ENCODE measurements at regions not wholly inside any gene's neighbourhood (a gene's known extent, or its start where the extent isn't known, plus 50 kb on each side); places are given as distances from the start of the nearest gene placed in this dataset.
A peak's percentile ranks its signal among the peaks of the same experiment; 100 is the strongest.

DNA sequence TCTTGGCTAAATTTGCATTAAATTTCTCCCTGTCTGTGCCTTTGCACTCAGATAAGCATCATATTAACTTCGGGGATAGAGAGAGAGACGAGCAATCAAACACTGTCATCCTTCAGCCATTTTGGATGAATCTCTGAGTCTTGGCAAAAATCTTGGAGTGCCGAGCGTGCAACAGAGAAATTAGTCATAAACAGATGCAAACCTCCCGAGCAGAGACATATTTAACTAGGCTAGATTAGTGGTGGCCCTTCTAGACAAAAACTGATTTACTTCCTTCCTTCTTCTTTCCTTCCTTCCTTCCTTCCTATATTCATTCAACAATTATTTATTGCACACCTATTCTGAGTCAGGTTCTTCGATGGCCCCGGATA, 114.4 kb upstream of the BLID start:
- Mint-ChIP-seq H3K4me1 (no peaks in the 10 kb centered on the region), H3K27me3 (peaks cover 4 to 20% (median 11%) of the 10 kb centered on the region in 5 donors), H3K36me3 (no peaks in the 10 kb centered on the region), H3K27ac (no peak overlapping the region), H3K9me3 (peaks cover 0 to 5% (median 0%) of the 10 kb centered on the region in 9 donors), H3K4me3 (no peak overlapping the region)
- POLR2A ChIA-PET = no interaction called here
- DNase-seq (no peak), ATAC-seq (no peak)

GRCh38 chr11:122229481-122230384, 113.7 kb upstream of the BLID start:
- ATAC-seq (no peak), DNase-seq (no peak)
- H3K27ac Mint-ChIP-seq = no peak overlapping the region
- POLR2A ChIA-PET = no interaction called here
- H3K4me1 Mint-ChIP-seq = no peaks in the 10 kb centered on the region
- H3K27me3 Mint-ChIP-seq = peaks cover 4 to 20% (median 12%) of the 10 kb centered on the region in 5 donors
- H3K4me3 Mint-ChIP-seq = no peak overlapping the region
- H3K36me3 Mint-ChIP-seq = no peaks in the 10 kb centered on the region
- peaks cover 0 to 5% (median 0%) of the 10 kb centered on the region in 9 donors for H3K9me3 Mint-ChIP-seq

- H3K36me3 Mint-ChIP-seq = no peaks in the 10 kb centered on the region
- ATAC-seq = no peak
Measured at GRCh38 chr11:122229078-122229477, 113.1 kb upstream of the BLID start.

GRCh38 chr11:122226810-122227379, 110.9 kb upstream of the BLID start:
- Mint-ChIP-seq H3K4me3 (no peak overlapping the region), H3K27ac (no peak overlapping the region), H3K27me3 (peaks cover 7 to 20% (median 11%) of the 10 kb centered on the region in 5 donors), H3K36me3 (no peaks in the 10 kb centered on the region), H3K9me3 (peaks cover 0 to 5% (median 0%) of the 10 kb centered on the region in 9 donors), H3K4me1 (no peaks in the 10 kb centered on the region)
- ATAC-seq (no peak), DNase-seq (no peak)
- POLR2A ChIA-PET = no interaction called here

More at GRCh38 chr11:122229078-122229477, 113.1 kb upstream of the BLID start:
- no peaks in the 10 kb centered on the region for H3K4me1 Mint-ChIP-seq
- POLR2A ChIA-PET = no interaction called here
- H3K27me3 Mint-ChIP-seq = peaks cover 4 to 20% (median 12%) of the 10 kb centered on the region in 5 donors
- DNase-seq = no peak
- no peak overlapping the region for H3K27ac Mint-ChIP-seq
- H3K4me3 Mint-ChIP-seq = no peak overlapping the region
- H3K9me3 Mint-ChIP-seq = peaks cover 0 to 5% (median 0%) of the 10 kb centered on the region in 9 donors

GRCh38 chr11:122224867-122225266, 108.9 kb upstream of the BLID start:
- POLR2A ChIA-PET = interaction anchor here (0.6 kb wide), 1 partner anchor 59 kb away, joined by 3 read pairs; no protein-coding TSS in a partner anchor
- Mint-ChIP-seq H3K27ac (no peak overlapping the region), H3K4me3 (no peak overlapping the region), H3K36me3 (no peaks in the 10 kb centered on the region), H3K9me3 (peaks cover 0 to 6% (median 0%) of the 10 kb centered on the region in 9 donors), H3K27me3 (peaks cover 8 to 22% (median 13%) of the 10 kb centered on the region in 5 donors), H3K4me1 (no peaks in the 10 kb centered on the region)
- DNase-seq = no peak
- no peak for ATAC-seq

- H3K27ac Mint-ChIP-seq = no peak overlapping the region
- H3K9me3 Mint-ChIP-seq = peaks cover 0 to 2% (median 0%) of the 10 kb centered on the region in 9 donors
- no peak for ATAC-seq
- H3K4me1 Mint-ChIP-seq = no peaks in the 10 kb centered on the region
- peaks cover 3 to 13% (median 11%) of the 10 kb centered on the region in 5 donors for H3K27me3 Mint-ChIP-seq
- POLR2A ChIA-PET = no interaction called here
- H3K4me3 Mint-ChIP-seq = no peak overlapping the region
- no peak for DNase-seq
- no peaks in the 10 kb centered on the region for H3K36me3 Mint-ChIP-seq
Measured at GRCh38 chr11:122220321-122220720, 104.3 kb upstream of the BLID start.

GRCh38 chr11:122219791-122220190, 103.8 kb upstream of the BLID start:
- no peak overlapping the region for H3K4me3 Mint-ChIP-seq
- no peaks in the 10 kb centered on the region for H3K36me3 Mint-ChIP-seq
- POLR2A ChIA-PET = no interaction called here
- no peak overlapping the region for H3K27ac Mint-ChIP-seq
- peaks cover 2 to 13% (median 11%) of the 10 kb centered on the region in 5 donors for H3K27me3 Mint-ChIP-seq
- DNase-seq (no peak), ATAC-seq (no peak)
- H3K9me3 Mint-ChIP-seq = peaks cover 0 to 2% (median 0%) of the 10 kb centered on the region in 9 donors
- no peaks in the 10 kb centered on the region for H3K4me1 Mint-ChIP-seq

DNA sequence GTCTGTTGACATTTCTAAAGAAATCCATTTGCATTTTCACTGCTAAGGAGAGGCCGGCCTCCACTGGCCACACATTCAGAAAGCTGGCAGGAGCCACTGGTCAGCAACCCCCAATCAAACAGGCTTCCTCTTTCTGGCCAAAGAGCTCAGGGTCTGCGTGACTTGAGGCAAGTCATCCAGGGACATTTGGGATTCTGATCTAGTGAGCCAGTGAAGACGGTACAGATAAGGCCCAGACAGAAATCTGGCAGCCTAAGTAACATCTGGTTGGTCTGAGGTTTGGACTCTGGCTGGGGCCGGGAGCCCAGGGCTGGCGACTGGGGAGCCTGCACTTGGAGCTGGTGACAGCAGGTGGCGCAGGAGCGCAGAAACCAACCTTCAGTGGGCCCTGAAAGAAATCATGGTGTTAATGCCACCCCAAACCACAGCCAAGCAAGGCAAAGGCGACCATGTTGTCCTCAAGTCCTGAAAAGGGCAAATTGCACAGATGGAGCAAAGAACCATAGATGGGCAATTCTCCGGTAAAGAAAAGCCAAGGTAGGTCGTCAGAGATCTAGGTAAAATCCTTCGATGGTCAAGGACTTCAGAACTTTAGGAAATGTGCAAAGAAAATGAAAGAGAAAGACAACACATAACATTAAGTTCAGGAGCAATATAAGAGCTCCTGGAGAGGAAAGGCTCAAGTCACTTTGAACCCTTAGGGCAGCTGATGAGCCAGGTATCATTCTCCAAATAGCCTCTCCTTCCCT, 99.4 kb upstream of the BLID start:
- POLR2A ChIA-PET = no interaction called here

GRCh38 chr11:122214567-122214966, 98.6 kb upstream of the BLID start:
- POLR2A ChIA-PET = no interaction called here
- Mint-ChIP-seq H3K4me1 (no peaks in the 10 kb centered on the region), H3K27ac (no peak overlapping the region), H3K36me3 (no peaks in the 10 kb centered on the region), H3K9me3 (no peaks in the 10 kb centered on the region), H3K4me3 (no peak overlapping the region), H3K27me3 (peaks cover 3 to 11% (median 6%) of the 10 kb centered on the region in 5 donors)
- ATAC-seq (no peak), DNase-seq (no peak)

More for the DNA sequence above, 99.4 kb upstream of the BLID start:
- peaks cover 0 to 2% (median 0%) of the 10 kb centered on the region in 9 donors for H3K9me3 Mint-ChIP-seq
- peak in 1 of 10 donors; percentile 4 for DNase-seq
- no peak for ATAC-seq
- no peaks in the 10 kb centered on the region for H3K36me3 Mint-ChIP-seq
- H3K4me3 Mint-ChIP-seq = no peak overlapping the region
- H3K27ac Mint-ChIP-seq = no peak overlapping the region
- H3K4me1 Mint-ChIP-seq = no peaks in the 10 kb centered on the region
- peaks cover 1 to 11% (median 7%) of the 10 kb centered on the region in 5 donors for H3K27me3 Mint-ChIP-seq

GRCh38 chr11:122214080-122214479, 98.1 kb upstream of the BLID start:
- H3K36me3 Mint-ChIP-seq = no peaks in the 10 kb centered on the region
- H3K9me3 Mint-ChIP-seq = no peaks in the 10 kb centered on the region
- no peaks in the 10 kb centered on the region for H3K4me1 Mint-ChIP-seq
- H3K27ac Mint-ChIP-seq = no peak overlapping the region
- POLR2A ChIA-PET = no interaction called here
- DNase-seq (no peak), ATAC-seq (no peak)
- H3K4me3 Mint-ChIP-seq = no peak overlapping the region
- peaks cover 3 to 11% (median 6%) of the 10 kb centered on the region in 5 donors for H3K27me3 Mint-ChIP-seq

- Mint-ChIP-seq H3K27me3 (peaks cover 3 to 11% (median 5%) of the 10 kb centered on the region in 5 donors), H3K9me3 (no peaks in the 10 kb centered on the region), H3K4me3 (no peak overlapping the region), H3K4me1 (no peaks in the 10 kb centered on the region), H3K27ac (no peak overlapping the region), H3K36me3 (no peaks in the 10 kb centered on the region)
- no peak for DNase-seq
- POLR2A ChIA-PET = no interaction called here
- ATAC-seq = no peak
Measured at GRCh38 chr11:122213171-122213570, 97.2 kb upstream of the BLID start.

DNA sequence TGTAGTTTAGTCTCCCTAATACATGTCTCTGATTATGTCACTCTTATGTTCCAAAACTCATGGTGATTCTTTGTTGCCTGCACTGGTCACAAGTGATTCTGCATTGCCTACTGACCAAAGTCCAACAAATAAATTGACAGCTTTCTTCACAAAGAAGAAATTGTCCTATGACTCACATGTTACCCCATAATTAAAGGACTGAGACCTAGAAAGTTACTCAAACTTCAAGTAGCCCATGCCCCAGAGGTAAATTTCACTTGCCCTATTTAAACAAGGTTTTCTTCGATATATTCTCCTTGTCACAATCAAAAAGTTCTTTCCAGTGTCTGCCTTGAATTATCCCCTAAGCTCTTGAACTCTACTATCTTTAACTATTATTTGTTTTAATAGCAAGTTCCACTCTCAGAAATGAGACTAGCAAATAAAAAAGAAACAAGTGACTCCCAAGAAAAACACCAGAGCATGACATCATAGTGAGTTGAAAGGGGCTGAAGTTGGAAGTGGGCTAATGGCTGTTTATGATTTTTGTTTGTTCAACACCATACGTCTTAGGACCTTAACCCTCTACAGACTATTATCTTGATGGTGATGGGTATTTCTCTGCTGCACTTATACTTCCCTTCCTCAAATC, 94.5 kb upstream of the BLID start:
- Mint-ChIP-seq H3K27ac (no peak overlapping the region), H3K9me3 (peaks cover 0 to 1% (median 0%) of the 10 kb centered on the region in 9 donors), H3K4me3 (no peak overlapping the region), H3K27me3 (peaks cover 6 to 14% (median 9%) of the 10 kb centered on the region in 5 donors), H3K36me3 (no peaks in the 10 kb centered on the region), H3K4me1 (no peaks in the 10 kb centered on the region)
- ATAC-seq (no peak), DNase-seq (no peak)
- POLR2A ChIA-PET = no interaction called here
